Activated CD4-positive, alpha-beta T cell treated with anti-CD3 and anti-CD28 coated beads, Interleukin-2, amount 50 U/mL, for 1 hour (primary cell): ENCODE measurements at regions not wholly inside any gene's neighbourhood (a gene's known extent, or its start where the extent isn't known, plus 50 kb on each side); places are given as distances from the start of the nearest gene placed in this dataset.

Experiments
- DNase-seq: peaks from one replicate; pipeline ENCODE4 v3.0.0-alpha.2; 2020

DNA sequence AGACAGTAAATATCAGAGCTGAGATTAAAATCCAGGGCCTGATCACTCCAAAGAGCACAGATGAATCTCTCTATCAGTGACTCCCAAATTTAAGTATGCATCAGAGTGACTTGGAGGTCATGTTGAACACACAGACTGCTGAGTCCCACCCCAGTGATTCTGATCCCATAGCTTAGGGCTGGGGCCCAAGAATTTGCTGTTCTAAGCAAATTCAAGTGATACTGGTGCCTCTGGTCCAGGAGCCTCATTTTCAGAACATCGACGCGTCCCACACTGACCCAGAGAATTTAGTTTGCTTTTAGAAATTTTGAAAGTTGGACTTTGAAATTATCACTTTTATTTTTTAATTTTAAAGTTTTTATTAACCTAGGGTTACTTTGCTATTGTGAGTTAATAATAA is 72.7 kb upstream of the NETO1 start:
- no peak for DNase-seq

DNA sequence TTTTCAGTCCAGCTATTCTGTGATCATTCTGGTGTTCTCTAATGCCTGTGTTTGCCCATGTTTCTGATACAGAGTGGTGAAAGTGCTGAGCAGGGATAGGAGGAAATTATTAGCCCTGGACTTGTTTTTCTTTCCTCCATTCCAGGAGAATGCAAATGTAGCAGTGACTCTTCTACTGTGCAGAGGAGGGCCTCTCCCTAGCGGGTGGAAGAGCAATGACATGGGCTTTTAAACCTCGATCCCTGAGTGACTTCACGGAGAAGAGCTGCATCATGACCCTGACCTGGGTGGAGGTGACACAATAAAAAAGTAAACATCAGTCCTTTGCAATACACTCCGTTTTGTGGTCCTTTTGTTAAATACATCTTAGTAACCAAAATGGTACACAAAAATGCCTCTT is 68.0 kb upstream of the NETO1 start:
- no peak for DNase-seq

DNA sequence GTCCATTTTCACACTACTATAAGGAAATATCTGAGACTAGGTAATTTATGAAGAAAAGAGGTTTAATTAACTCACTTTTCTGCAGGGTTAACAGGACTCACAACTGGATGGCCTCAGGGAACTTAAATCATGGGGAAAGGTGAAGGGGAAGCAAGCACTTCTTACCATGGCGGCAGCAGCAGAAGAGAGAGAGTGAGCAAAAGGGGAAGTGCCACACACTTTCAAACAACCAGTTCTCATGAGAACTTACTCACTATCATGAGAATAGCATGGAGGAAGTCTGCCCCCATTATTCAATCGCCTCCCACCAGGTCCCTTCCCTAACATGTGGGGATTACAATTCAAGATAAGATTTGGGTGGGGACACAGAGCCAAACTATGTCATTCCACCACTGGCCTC is 55.1 kb upstream of the NETO1 start:
- DNase-seq = no peak
